Mesodermal cell (in vitro differentiated cells): ENCODE measurements at regions not wholly inside any gene's neighbourhood (a gene's known extent, or its start where the extent isn't known, plus 50 kb on each side); places are given as distances from the start of the nearest gene placed in this dataset.

Experiments used
- H3K27ac ChIP-seq: 2 replicates; pipeline ENCODE4 v1.7.0; 2013; ENCODE audit warnings: mild to moderate bottlenecking, low read depth, low read length, moderate library complexity; ENCODE audit not compliant: severe bottlenecking
- H3K36me3 ChIP-seq: 2 replicates; pipeline ENCODE4 v1.7.1; 2013; ENCODE audit warnings: mild to moderate bottlenecking, low read length, moderate library complexity; ENCODE audit not compliant: control insufficient read depth, insufficient read depth
- H3K4me1 ChIP-seq: one replicate; pipeline ENCODE4 v1.7.1; 2013; ENCODE audit warnings: mild to moderate bottlenecking, low read length; ENCODE audit not compliant: insufficient read depth, control insufficient read depth, poor library complexity, severe bottlenecking
- H3K4me3 ChIP-seq: 2 replicates; pipeline ENCODE4 v1.7.0; 2013; ENCODE audit warnings: low read length, control low read depth, mild to moderate bottlenecking; ENCODE audit not compliant: insufficient read depth, poor library complexity, severe bottlenecking; ENCODE audit errors: extremely low read depth
- H3K9me3 ChIP-seq: 2 replicates; pipeline ENCODE4 v1.7.1; 2013; ENCODE audit warnings: mild to moderate bottlenecking, low read length, moderate library complexity; ENCODE audit not compliant: control insufficient read depth
- WGBS, 2 experiments: methylation state at CpG; one replicate each; pipeline ENCODE4 v1.1.5; 2013; ENCODE audit warnings: missing lambda C conversion rate in 2 of 2; ENCODE audit not compliant: insufficient coverage in 2 of 2; 5-methylcytosine and 5-hydroxymethylcytosine counted together

- no peak overlapping the region for H3K4me3 ChIP-seq
- no peak overlapping the region for H3K27ac ChIP-seq
- no peaks in the 10 kb centered on the region for H3K4me1 ChIP-seq
- 88 to 100% methylated on average over 1 of the region's 1 CpG for WGBS, 2 experiments
- no peaks in the 10 kb centered on the region for H3K9me3 ChIP-seq
- H3K36me3 ChIP-seq: no peaks in the 10 kb centered on the region
Measured at GRCh38 chr9:99516657-99517049, 294.6 kb downstream of the SEC61B start.

DNA sequence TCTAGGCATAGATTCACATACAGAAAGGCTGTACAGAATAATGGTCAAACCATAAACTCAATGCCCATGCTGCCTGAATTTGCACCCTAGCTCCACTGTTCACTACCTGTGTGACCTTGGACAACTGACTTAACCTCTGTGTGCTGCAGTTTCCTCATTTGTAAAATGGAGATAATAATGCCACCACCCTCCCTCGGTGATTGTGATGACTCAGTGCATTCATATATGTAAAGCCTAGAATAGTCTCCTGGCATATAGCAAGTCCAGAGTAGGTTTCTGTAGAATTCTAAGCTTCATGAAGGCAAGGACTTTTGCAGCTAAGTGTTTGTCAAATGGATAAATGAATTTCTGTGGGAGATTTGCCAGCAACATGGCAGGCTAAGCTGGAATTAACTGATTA, 297.8 kb upstream of the NR4A3 start:
- Histone ChIP-seq H3K4me1 (no peaks in the 10 kb centered on the region), H3K36me3 (no peaks in the 10 kb centered on the region), H3K9me3 (no peaks in the 10 kb centered on the region), H3K27ac (no peak overlapping the region), H3K4me3 (no peak overlapping the region)
- no CpG with 5 or more reads among the region's 1 CpG for WGBS, 2 experiments

GRCh38 chr9:99531313-99531712, 290.4 kb upstream of the NR4A3 start:
- 85 to 97% methylated on average over 4 of the region's 5 CpGs for WGBS, 2 experiments
- no peak overlapping the region for H3K27ac ChIP-seq
- H3K9me3 ChIP-seq: no peaks in the 10 kb centered on the region
- H3K4me3 ChIP-seq: no peak overlapping the region
- H3K4me1 ChIP-seq: no peaks in the 10 kb centered on the region
- no peaks in the 10 kb centered on the region for H3K36me3 ChIP-seq

GRCh38 chr9:99533421-99533820, 288.3 kb upstream of the NR4A3 start:
- Histone ChIP-seq H3K27ac (no peak overlapping the region), H3K9me3 (no peaks in the 10 kb centered on the region), H3K4me3 (no peak overlapping the region), H3K36me3 (no peaks in the 10 kb centered on the region), H3K4me1 (no peaks in the 10 kb centered on the region)
- 100% methylated on average over 1 to 2 of the region's 3 CpGs for WGBS, 2 experiments

- Histone ChIP-seq H3K9me3 (no peaks in the 10 kb centered on the region), H3K36me3 (no peaks in the 10 kb centered on the region)
Measured at GRCh38 chr9:99537996-99538395, 283.7 kb upstream of the NR4A3 start.

DNA sequence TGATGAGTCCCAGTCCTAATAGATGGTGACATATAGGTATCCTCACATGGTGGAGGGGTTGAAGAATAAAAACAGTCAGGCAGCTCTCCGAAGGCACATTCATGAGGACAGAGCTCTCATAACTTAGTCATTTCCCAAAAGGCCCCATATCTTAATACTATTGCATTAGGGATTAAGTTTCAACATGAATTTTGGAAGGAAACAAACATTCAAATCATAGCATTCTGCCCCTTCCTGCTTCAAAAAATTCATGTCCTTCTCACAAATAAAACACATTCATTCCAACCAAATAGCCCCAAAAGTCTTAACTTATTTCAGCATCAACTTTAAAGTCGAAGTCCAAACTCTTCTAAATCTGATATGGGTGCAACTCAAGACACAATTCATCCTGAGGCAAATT, 277.2 kb upstream of the NR4A3 start:
- WGBS, 2 experiments: 67 to 90% methylated on average over 1 of the region's 2 CpGs
- H3K4me1 ChIP-seq: no peaks in the 10 kb centered on the region
- H3K4me3 ChIP-seq: no peak overlapping the region

More at GRCh38 chr9:99537996-99538395, 283.7 kb upstream of the NR4A3 start:
- Histone ChIP-seq H3K27ac (no peak overlapping the region), H3K4me3 (no peak overlapping the region), H3K4me1 (no peaks in the 10 kb centered on the region)

DNA sequence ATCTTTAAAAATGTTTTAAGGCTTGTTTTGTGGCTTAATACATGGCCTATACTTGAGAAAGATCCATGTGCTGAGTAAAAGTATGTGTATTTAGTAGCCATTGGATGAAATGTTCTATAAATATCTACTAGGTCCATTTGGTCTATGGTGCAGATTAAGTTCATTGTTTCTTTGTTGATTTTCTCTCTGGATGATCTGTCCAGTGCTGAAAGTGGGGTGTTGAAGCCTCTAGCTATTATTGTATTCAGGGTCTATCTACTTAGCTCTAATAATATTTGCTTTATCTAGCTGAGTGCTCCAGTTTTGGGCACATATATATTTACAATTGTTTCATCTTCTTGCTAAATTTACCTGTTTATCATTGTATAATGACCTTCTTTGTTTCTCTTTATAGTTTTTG, 272.2 kb upstream of the NR4A3 start:
- H3K27ac ChIP-seq: no peak overlapping the region
- no peaks in the 10 kb centered on the region for H3K36me3 ChIP-seq
- no peaks in the 10 kb centered on the region for H3K9me3 ChIP-seq
- H3K4me3 ChIP-seq: no peak overlapping the region
- no peaks in the 10 kb centered on the region for H3K4me1 ChIP-seq

More for the DNA sequence above, 277.2 kb upstream of the NR4A3 start:
- Histone ChIP-seq H3K36me3 (no peaks in the 10 kb centered on the region), H3K9me3 (no peaks in the 10 kb centered on the region), H3K27ac (no peak overlapping the region)

- H3K4me3 ChIP-seq: no peak overlapping the region
- 54% methylated on average over 3 of the region's 4 CpGs; no CpG with 5 or more reads in 1 of the 2 experiments for WGBS, 2 experiments
- H3K4me1 ChIP-seq: no peaks in the 10 kb centered on the region
- H3K9me3 ChIP-seq: no peaks in the 10 kb centered on the region
- no peaks in the 10 kb centered on the region for H3K36me3 ChIP-seq
- no peak overlapping the region for H3K27ac ChIP-seq
Measured at GRCh38 chr9:99555792-99556191, 265.9 kb upstream of the NR4A3 start.

- no peak overlapping the region for H3K4me3 ChIP-seq
- WGBS, 2 experiments: 80% methylated on average over 3 of the region's 3 CpGs; no CpG with 5 or more reads in 1 of the 2 experiments
- no peak overlapping the region for H3K27ac ChIP-seq
- no peaks in the 10 kb centered on the region for H3K4me1 ChIP-seq
- H3K9me3 ChIP-seq: no peaks in the 10 kb centered on the region
- no peaks in the 10 kb centered on the region for H3K36me3 ChIP-seq
Measured at GRCh38 chr9:99556998-99557397, 264.7 kb upstream of the NR4A3 start.

- H3K9me3 ChIP-seq: no peaks in the 10 kb centered on the region
- no peaks in the 10 kb centered on the region for H3K36me3 ChIP-seq
- WGBS, 2 experiments: no CpG with 5 or more reads among the region's 2 CpGs
- no peaks in the 10 kb centered on the region for H3K4me1 ChIP-seq
- H3K27ac ChIP-seq: no peak overlapping the region
- no peak overlapping the region for H3K4me3 ChIP-seq
Measured at GRCh38 chr9:99557816-99558215, 263.9 kb upstream of the NR4A3 start.

DNA sequence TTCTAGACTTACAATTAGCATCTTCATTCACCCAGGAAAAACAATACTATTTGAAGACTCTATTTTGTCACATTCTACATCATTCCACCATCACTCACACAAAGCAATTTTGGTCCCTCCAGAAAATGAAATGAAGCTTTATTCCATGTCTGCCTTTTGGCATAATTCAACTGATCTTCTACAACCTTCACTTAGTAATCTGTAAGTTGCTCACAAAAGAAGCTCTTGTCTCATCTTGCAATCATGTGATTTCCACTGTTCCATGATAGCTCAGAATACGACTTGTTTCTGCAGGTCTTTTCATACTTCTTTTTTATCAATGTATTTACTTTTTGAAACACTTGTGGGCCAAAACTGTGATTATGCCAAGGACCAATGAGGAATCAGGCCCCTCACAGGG, 261.9 kb upstream of the NR4A3 start:
- Histone ChIP-seq H3K9me3 (no peaks in the 10 kb centered on the region), H3K27ac (no peak overlapping the region), H3K36me3 (no peaks in the 10 kb centered on the region), H3K4me3 (no peak overlapping the region), H3K4me1 (no peaks in the 10 kb centered on the region)
- WGBS, 2 experiments: 80% methylated on average over 1 of the region's 1 CpG; no CpG with 5 or more reads in 1 of the 2 experiments

GRCh38 chr9:99560561-99560960, 261.1 kb upstream of the NR4A3 start:
- no peaks in the 10 kb centered on the region for H3K36me3 ChIP-seq
- H3K4me3 ChIP-seq: no peak overlapping the region
- H3K9me3 ChIP-seq: no peaks in the 10 kb centered on the region
- no peak overlapping the region for H3K27ac ChIP-seq
- no peaks in the 10 kb centered on the region for H3K4me1 ChIP-seq
